Erythroblast (primary cell): ENCODE measurements at regions not wholly inside any gene's neighbourhood (a gene's known extent, or its start where the extent isn't known, plus 50 kb on each side); places are given as distances from the start of the nearest gene placed in this dataset.

ENCODE experiments used
- GATA1 ChIP-seq: IDR thresholded peaks from 2 replicates; pipeline ENCODE4 v1.6.1; 2011; ENCODE audit warnings: low read depth, mild to moderate bottlenecking, control low read depth, low read length, moderate library complexity
- POLR2A ChIP-seq: IDR thresholded peaks from 2 replicates; pipeline ENCODE4 v1.6.1; 2011; ENCODE audit warnings: mild to moderate bottlenecking, low read length

DNA sequence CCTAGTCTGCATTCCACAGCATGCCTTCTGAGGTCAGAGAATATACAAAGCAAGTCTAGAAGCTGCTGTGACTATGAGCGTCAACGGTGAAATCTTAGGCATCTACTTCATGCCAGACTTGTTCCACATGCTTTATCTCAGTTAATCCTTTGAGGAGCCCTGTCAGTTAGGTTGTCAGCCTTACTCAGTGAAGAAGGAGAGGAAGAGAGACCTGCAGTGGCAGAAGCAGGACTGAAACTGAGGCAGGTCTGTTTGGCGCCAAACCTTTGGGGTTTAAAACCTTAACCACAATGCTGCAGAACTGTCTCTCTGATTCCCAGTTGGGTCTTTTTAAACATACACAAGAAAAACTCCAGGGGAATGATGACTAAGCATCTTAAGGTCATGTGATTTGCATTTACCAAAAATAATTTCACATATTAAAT lies 139.0 kb upstream of the LIPC start:
- TF ChIP-seq POLR2A (no peak), GATA1 (no peak)
